HG03378 (cell line): ENCODE measurements at regions not wholly inside any gene's neighbourhood (a gene's known extent, or its start where the extent isn't known, plus 50 kb on each side); places are given as distances from the start of the nearest gene placed in this dataset.

Experiments used
- ATAC-seq: cut with Tn5 transposase; IDR thresholded peaks from one replicate; pipeline ENCODE4 v1.9.1; 2021; ENCODE audit warnings: mild to moderate bottlenecking, moderate library complexity; ENCODE audit not compliant: unreplicated experiment

DNA sequence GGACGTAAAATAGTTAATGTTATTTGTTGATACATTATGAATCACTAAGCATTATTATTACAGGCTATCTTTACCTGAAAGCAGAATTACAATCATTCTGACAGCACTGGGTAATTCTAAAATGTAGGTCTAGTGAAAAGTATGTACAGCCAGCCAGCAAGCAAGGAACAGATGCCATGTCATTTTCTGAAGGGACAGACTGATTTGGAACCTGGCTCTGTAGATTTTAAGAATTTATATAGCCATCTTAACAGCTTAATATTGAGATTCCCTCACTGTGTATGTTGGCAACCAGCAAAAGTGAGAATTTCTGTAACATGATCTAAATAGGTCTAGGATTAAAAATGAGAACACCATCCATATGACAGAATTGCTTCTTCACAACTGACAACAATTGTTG is 359.4 kb downstream of the ZIC4 start:
- no peak for ATAC-seq

- ATAC-seq = no peak
Measured at GRCh38 chr3:147038481-147038880, 367.9 kb downstream of the ZIC4 start.

DNA sequence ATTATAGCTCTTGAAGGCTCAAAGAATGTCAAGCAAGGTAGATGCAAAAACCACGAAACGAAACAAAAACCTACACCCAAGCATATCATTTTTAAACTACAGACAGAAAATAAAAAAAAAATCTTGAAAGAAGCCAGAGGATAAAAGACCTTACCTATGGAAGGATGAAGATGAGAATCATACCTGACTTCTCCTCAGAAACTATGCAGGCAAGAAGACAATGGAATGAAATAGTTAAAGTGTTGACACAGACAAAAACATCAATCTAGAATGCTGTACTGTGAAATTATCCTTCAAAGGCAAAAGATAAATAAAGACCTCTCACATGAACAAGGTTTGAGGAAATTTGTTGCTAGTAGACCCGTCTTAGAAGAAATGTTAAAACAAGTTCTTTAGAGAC is 372.0 kb downstream of the ZIC4 start:
- ATAC-seq = no peak

- no peak for ATAC-seq
Measured at GRCh38 chr3:147030274-147030673, 376.1 kb downstream of the ZIC4 start.

DNA sequence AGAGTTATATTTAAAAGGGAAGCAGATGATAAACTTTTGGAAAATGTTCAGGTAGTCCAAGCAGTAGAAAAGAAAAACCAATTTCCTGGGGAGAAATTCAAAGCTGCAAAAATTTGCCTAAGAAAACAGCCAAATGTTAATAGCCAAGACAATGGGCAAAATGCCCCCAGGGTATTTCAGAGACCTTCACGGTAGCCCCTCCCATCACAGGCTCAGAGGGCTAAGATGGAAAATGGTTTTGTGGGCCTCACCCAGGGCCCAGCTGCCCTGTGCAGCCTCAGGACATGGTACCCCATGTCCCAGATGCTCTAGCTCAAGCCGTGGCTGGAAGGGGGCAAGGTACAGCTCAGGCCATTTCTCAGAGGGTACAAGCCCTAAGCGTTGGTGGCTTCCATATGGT is 391.0 kb downstream of the ZIC4 start:
- ATAC-seq = no peak

- no peak for ATAC-seq
Measured at GRCh38 chr3:147008886-147009285, 397.5 kb downstream of the ZIC4 start.

DNA sequence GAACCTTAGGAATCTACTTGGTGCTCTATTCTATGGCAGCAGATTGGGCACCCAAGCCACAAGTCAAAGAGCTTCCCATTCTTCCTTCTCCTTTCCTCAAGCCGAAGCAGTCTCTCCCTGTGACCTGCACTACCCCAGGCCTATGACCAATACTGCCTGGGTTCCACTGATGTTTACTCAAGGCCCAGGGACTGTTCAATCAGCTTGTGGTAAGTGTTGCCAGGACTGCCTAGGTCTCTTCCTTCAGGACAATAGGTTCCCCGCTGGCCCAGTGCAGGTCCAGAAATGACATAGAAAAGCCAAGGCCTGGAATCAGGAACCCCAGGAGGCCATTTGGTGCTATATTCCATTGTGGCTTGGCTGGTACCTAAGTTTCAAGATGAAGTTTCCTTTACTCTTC is 397.9 kb downstream of the ZIC4 start:
- ATAC-seq = no peak

DNA sequence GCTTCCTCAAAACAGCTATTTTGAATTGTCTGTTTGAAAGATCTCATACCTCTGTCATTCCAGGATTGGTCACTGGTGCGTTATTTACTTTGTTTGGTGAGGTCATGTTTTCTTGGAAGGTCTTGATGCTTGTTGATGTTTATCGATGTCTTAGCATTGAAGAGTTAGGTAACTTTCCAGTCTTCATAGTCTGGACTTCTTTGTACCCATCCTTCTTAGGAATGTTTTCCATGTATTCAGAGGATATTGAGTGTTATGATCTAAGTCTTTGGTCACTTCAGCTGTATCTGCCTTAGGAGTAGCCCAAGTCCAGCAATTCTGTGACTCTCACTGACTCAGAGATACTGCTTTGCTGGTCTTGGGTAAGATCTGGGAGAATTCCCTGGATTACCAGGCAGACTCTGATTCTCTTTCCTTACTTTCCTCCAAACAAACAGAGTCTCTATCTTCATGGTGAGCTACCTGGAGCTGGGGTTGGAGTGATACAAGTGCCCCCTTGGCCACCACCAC is 398.6 kb downstream of the ZIC4 start:
- ATAC-seq = no peak

- ATAC-seq = no peak
Measured at GRCh38 chr3:147002721-147003120, 397.6 kb upstream of the PLSCR5 start.

DNA sequence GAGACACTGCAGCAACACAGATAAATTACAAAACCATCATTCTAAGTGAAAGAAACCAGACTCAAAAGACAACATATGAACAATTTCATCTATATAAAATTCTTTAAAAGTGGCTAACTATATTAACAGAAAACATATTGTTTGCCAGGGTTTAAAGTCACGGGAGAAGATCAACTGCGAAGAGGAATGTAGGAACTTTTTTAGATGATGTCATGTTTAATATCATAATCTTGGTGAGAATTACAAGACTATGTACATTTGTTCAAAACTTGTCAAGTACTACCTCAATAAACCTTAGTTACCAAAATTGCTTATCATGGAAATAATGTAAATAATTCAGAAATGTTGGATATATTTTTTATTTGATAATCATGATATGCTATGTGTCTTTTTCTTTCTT is 395.1 kb upstream of the PLSCR5 start:
- no peak for ATAC-seq

GRCh38 chr3:146991907-146992306 is 386.8 kb upstream of the PLSCR5 start:
- ATAC-seq = no peak

- ATAC-seq = no peak
Measured at GRCh38 chr3:146975476-146975875, 370.3 kb upstream of the PLSCR5 start.

DNA sequence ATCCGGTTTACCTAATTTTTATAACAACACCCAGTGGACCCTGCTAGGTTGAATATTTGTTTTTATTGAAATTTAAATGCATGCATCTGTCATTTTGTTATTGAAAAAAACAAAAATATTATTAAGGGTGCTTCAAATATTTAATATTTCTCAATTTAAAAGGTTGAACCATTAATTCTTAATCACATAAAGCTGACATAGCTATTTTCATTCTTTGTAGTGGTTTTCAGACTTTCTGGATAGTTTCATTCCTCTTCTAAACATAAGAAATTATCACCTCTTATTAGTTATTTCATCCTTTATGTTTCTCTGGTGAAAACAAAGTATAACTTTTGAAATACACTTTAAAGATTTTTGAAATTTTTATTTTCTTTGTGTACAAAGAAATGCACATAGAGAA is 369.9 kb upstream of the PLSCR5 start:
- ATAC-seq = no peak

- no peak for ATAC-seq
Measured at GRCh38 chr3:146974001-146974400, 368.9 kb upstream of the PLSCR5 start.

DNA sequence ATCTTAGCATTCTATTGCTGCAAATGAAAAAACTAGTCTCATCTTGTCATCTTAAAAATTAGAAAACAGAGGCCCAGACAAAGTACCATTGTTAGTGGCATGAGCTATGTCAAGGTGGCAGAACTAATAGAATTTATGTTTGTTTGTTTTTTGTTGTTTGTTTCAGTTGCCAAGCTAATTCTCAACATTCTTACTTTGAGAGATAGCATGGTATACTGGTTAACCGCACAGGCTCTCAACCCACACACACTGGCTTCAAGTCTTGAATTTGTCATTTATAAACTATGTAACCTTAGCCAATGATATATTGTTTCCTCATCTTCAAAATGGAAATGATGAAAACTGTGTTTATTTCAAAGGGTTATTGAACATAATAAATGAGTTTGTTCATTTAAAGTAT is 367.6 kb upstream of the PLSCR5 start:
- ATAC-seq = no peak

- no peak for ATAC-seq
Measured at GRCh38 chr3:146970236-146970635, 365.1 kb upstream of the PLSCR5 start.

DNA sequence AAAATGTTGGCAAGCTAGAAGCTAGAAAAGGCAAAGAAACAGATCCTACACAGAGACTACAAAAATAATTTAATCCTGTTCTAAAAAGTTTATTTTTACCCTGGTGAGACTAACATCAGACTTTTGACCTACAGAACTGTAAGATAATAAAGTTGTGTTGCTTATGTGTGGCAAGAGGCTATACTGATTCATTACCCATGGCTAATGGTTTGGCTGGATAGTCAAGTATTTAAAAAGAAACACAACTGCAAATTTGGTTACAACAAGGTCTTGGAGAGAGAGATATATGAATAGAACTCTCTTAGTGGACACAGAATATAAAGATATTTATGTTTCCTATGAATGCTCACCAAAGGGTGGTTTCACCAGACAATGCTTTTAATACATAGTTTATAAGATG is 364.2 kb upstream of the PLSCR5 start:
- no peak for ATAC-seq

DNA sequence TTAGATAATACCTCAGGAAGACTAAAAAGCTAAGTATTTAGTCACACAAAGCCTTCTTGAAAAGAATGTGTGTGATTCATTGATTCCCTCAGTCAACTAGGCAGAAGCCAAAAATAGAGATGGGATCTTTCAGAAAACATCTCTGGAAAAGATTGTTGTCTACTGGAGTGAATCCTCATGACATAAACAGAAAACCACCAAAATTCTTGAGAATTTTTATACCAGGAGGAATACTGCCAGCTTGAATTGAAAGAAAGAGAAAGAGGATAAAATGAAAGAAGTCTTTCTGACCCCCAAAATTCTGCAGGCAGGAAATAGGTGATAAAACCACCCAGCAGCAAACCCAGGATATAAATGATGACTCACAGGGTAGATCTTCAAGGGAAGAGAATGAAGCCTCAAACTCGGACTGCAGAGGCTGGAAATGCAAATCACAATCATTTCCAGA is 363.1 kb upstream of the PLSCR5 start:
- ATAC-seq = no peak

- ATAC-seq = no peak
Measured at GRCh38 chr3:146967783-146968182, 362.6 kb upstream of the PLSCR5 start.

DNA sequence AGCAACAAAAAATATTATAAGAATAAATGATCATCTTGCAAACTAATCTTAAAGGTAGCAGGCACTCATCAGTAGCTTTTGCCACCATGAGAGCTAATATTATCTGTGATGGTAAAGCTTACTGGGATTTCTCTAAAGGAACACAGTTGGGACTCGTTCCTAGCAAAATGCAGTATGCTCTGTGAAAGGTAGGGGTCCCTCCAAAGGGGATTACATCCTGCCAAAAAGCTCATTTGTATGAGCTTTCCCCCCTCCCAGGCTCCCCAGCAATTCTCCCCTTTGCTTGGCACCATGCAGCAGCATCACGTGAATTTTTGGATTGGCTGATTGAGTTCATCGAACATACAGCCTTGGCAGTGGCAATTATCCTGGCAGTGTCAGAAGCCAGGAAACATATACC is 361.0 kb upstream of the PLSCR5 start:
- ATAC-seq = no peak

DNA sequence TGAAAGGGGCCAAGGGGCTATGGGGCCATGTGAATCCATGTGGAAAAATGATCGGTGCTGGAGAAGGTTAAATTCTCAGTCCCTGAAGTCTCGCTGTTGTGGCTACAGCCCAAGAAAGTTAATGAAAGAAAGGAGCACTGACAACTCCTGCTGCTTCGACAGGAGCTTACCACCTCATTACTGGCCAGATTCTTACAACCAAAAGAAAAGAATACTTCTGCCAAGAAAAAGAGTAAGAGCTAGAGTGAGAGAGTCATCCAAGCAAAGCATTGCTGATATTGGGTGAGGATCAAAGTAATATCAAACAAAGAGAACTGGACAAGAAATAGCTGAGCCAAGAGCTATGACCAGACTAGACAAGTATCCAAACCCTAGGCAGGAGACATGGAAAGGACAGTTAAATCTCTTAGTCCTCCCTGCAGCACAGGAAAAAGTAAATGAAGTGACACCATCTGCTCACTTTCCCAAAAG is 348.4 kb upstream of the PLSCR5 start:
- ATAC-seq = no peak

DNA sequence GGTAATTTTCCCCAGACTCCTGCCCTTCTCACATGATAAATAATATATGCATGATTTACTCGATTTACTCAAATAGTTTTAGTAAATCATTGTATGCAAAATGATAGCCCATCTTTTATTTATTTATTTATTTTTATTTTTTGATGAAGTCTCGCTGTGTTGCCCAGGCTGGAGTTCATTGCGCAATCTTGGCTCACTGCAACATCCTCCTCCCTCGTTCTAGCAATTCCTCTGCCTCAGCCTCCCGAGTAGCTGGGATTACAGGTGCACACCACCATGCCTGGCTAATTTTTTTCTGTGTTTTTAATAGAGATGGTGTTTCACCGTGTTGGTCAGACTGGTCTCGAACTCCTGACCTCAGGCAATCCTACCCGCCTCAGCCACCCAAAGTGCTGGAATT is 343.8 kb upstream of the PLSCR5 start:
- ATAC-seq = no peak

DNA sequence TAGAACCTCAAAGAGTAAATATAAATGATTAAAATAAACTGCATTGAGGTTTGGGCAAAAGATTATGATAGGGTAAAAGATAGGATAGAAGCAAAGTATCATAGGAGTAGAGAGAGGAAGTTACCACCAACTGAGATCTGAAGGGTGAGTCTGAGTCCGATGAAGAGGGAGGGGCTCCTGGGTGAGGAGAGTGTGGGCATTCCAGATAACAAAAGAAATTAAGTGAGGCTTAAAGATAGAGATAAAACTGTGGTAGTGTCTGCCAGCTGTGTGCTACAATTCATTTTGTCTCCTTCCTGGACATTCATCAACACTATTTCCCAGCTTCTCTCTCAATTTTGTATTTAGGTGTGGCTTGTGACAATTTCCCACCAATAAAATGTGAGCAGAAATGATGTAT is 343.0 kb upstream of the PLSCR5 start:
- ATAC-seq = no peak

DNA sequence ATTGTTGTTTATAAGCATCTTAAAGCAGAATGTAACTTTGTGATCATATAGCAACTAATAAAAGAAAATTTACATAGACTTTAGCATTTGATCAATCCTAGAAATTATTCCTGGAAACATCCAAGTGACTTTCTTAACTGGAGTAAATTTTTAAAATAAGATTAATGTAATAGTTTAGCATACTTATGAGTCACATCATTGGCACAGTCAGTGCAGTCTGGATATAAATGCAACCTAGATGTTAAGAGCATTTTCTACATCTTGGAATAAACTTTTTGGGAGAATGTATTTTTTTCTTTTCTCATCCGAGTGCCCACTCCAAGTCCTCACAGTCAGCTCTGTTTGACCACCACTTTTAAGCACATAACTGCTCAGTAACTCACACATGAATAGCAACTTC is 324.6 kb upstream of the PLSCR5 start:
- no peak for ATAC-seq
